Activated CD8-positive, alpha-beta T cell treated with anti-CD3 and anti-CD28 coated beads for 36 hours (primary cell): ENCODE measurements at regions not wholly inside any gene's neighbourhood (a gene's known extent, or its start where the extent isn't known, plus 50 kb on each side); places are given as distances from the start of the nearest gene placed in this dataset.

ENCODE experiments used
- ATAC-seq: fragments of 200-7000 bp; cut with Tn5 transposase; one replicate; pipeline ENCODE4 v1.10.0; 2021; ENCODE audit warnings: mild to moderate bottlenecking, moderate library complexity
- CTCF ChIA-PET: fragments of 350-600 bp; sonication (Branson Sonifier 250); formaldehyde crosslinking; loops from one replicate; lab custom pipeline; 2021; ENCODE audit warnings: antibody characterized with exemption; lab: Charles Lee
- POLR2A ChIA-PET: fragments of 350-600 bp; sonication (Branson Sonifier 250); formaldehyde crosslinking; loops from one replicate; lab custom pipeline; 2021; ENCODE audit warnings: antibody characterized with exemption; lab: Charles Lee
- DNase-seq: peaks from one replicate; pipeline ENCODE4 v3.0.0-alpha.2; 2020
- H3K27ac Mint-ChIP-seq: one replicate; pipeline ENCODE4 v1.8.0; 2021; ENCODE audit warnings: mild to moderate bottlenecking, mixed read lengths
- H3K27me3 Mint-ChIP-seq: one replicate; pipeline ENCODE4 v1.8.0; 2021; ENCODE audit warnings: mixed read lengths
- H3K36me3 Mint-ChIP-seq: one replicate; pipeline ENCODE4 v1.8.0; 2021; ENCODE audit warnings: low read depth, mixed read lengths
- H3K4me1 Mint-ChIP-seq: one replicate; pipeline ENCODE4 v1.8.0; 2021; ENCODE audit warnings: low read depth, mixed read lengths
- H3K4me3 Mint-ChIP-seq: one replicate; pipeline ENCODE4 v1.8.0; 2021; ENCODE audit warnings: mild to moderate bottlenecking, moderate library complexity, mixed read lengths
- H3K9me3 Mint-ChIP-seq: one replicate; pipeline ENCODE4 v1.8.0; 2021; ENCODE audit warnings: mixed read lengths
- intact Hi-C: fragments of 100-400 bp; cut with micrococcal nuclease; formaldehyde crosslinking; loops from one replicate; pipeline ENCODE4 v1.10.0; 2022
- TF ChIP-seq, protein P1 (sequence below): fragments of 200-600 bp; IDR thresholded peaks from one replicate; pipeline ENCODE4 v1.8.0; 2022; ENCODE audit warnings: antibody characterized with exemption, mild to moderate bottlenecking

DNA sequence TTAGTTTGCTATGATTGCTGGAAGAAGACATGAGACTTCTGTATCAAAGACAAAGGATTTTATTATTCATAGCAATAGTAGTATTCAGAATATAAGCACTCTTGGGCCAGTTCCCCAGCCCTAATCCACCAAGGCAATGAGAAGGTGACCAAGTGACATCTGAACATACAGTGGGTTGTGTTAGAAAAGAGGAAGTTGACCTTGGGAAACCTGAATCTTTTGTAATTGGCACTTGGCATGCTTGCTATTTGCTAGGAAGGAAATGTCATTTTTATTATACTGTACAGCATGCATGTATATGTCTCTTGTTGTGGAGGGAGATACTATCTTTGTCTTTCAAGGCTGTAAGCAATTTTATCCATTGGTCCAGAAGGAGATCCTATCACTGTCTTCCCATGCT lies 216.1 kb upstream of the FAT1 start:
- DNase-seq (no peak), ATAC-seq (no peak)
- TF ChIP-seq, protein P1, sequence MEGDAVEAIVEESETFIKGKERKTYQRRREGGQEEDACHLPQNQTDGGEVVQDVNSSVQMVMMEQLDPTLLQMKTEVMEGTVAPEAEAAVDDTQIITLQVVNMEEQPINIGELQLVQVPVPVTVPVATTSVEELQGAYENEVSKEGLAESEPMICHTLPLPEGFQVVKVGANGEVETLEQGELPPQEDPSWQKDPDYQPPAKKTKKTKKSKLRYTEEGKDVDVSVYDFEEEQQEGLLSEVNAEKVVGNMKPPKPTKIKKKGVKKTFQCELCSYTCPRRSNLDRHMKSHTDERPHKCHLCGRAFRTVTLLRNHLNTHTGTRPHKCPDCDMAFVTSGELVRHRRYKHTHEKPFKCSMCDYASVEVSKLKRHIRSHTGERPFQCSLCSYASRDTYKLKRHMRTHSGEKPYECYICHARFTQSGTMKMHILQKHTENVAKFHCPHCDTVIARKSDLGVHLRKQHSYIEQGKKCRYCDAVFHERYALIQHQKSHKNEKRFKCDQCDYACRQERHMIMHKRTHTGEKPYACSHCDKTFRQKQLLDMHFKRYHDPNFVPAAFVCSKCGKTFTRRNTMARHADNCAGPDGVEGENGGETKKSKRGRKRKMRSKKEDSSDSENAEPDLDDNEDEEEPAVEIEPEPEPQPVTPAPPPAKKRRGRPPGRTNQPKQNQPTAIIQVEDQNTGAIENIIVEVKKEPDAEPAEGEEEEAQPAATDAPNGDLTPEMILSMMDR = no peak
- H3K4me3 Mint-ChIP-seq = no peak overlapping the region
- H3K9me3 Mint-ChIP-seq = peaks cover 1% of the 10 kb centered on the region
- ChIA-PET CTCF (no interaction called here), POLR2A (interaction anchor here (0.7 kb wide), 1 partner anchor 207 kb away, joined by 3 read pairs; no protein-coding TSS in a partner anchor)
- no peak overlapping the region for H3K27ac Mint-ChIP-seq
- no peaks in the 10 kb centered on the region for H3K27me3 Mint-ChIP-seq
- intact Hi-C loops = no loop called here
- no peaks in the 10 kb centered on the region for H3K4me1 Mint-ChIP-seq
- H3K36me3 Mint-ChIP-seq = no peaks in the 10 kb centered on the region

DNA sequence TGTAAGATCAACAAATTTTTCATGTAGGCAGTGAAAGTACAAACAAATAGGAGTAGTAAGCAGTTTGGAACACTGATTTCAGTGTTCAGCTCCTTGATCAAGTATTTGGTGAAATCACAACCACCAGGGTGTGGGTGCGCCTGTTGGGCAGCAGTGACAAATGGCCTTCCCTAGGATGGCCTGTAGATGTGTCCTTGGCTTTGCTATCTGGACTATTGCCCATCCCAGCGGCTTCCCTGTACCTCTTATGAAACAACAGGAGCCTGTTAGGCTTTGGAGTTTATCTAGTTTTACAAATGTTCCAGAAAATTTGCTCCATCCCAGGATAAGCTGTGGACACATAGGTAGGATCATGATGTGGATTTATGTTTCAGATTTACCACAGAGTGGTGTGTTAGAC lies 216.8 kb upstream of the FAT1 start:
- Mint-ChIP-seq H3K27ac (no peak overlapping the region), H3K9me3 (no peaks in the 10 kb centered on the region), H3K4me1 (no peaks in the 10 kb centered on the region), H3K36me3 (no peaks in the 10 kb centered on the region), H3K27me3 (no peaks in the 10 kb centered on the region), H3K4me3 (no peak overlapping the region)
- ATAC-seq (no peak), DNase-seq (no peak)
- ChIA-PET POLR2A (no interaction called here), CTCF (no interaction called here)
- TF ChIP-seq, protein P1 = no peak
- intact Hi-C loops = no loop called here

DNA sequence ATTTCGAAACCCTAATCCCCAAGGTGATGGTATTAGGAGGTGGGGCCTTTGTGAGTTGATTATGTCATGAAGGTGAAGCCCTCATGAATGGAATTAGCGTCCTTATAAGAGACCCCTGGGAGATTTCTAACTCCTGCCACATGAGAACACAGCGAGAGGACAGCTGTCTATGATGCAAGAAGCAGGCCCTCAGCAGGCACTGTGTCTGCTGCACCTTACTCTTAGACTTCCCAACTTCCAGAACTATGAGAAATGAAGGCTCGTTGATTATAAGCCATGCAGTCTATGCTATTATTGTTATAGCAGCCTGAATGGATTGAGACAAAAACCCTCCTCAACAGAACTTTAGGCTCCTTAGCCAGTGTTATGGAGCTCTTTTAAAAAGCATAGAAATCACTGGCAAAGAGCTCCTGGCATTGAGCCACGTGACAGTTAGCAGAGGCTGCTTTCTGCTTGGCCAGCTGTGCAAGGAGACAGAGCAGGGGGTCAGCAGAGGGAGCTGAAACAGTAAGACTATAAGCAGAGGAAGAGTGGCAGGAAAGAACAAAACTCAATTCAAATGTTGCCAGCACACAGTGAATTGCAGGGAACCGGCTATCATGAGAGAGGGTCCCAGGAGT lies 219.2 kb upstream of the FAT1 start:
- intact Hi-C loops = no loop called here
- CTCF ChIA-PET = no interaction called here

DNA sequence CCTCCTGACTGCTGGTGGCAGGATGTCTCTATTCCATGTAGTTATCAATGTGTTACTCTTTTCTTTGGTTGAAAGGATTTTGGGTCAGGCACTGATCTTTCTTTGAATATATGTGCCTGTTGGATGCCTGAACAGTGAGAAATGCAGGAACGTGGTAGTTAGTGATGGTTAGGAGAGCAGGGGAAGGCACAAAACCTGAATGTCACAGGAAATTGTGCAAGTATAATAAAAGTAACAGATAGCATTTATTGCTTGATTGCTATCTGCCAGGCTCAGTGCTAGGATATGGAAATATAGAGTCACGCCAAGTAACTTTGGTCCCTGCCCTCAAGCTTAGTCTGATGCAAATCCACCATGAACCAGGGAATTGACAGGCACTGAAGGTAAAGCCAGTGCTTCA lies 219.8 kb upstream of the FAT1 start:
- no peaks in the 10 kb centered on the region for H3K27me3 Mint-ChIP-seq
- H3K27ac Mint-ChIP-seq = no peak overlapping the region
- H3K4me1 Mint-ChIP-seq = no peaks in the 10 kb centered on the region
- no peaks in the 10 kb centered on the region for H3K9me3 Mint-ChIP-seq
- TF ChIP-seq, protein P1 = no peak
- ATAC-seq = no peak
- ChIA-PET CTCF (no interaction called here), POLR2A (no interaction called here)
- H3K36me3 Mint-ChIP-seq = no peaks in the 10 kb centered on the region
- H3K4me3 Mint-ChIP-seq = no peak overlapping the region
- DNase-seq = no peak
- intact Hi-C loops = no loop called here

More for the DNA sequence above, 219.2 kb upstream of the FAT1 start:
- Mint-ChIP-seq H3K4me3 (no peak overlapping the region), H3K4me1 (no peaks in the 10 kb centered on the region), H3K27me3 (no peaks in the 10 kb centered on the region), H3K36me3 (no peaks in the 10 kb centered on the region), H3K27ac (no peak overlapping the region), H3K9me3 (no peaks in the 10 kb centered on the region)
- ATAC-seq (no peak), DNase-seq (no peak)
- POLR2A ChIA-PET = no interaction called here
- TF ChIP-seq, protein P1 = no peak

DNA sequence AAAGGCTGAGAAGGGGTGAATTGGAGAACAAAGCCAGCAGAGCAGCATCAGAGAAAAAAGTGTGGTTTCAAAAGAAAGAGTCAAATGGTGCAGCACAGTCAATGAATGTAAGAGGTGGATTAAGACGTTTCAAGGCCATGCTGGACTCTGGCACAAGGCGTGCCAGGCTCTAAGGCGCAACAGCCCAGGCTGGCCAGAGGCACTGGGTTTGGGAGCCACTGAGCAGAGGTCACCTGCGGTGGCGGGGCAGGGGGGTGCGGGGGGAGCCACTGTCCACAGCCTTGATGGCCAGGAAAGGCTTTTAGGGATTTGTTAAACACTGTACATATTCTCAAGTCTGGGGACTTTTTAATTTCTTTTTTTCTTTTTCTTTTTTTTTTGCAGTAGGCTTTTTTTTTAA lies 222.5 kb upstream of the FAT1 start:
- intact Hi-C loops = no loop called here
- no peaks in the 10 kb centered on the region for H3K4me1 Mint-ChIP-seq
- peaks cover 1% of the 10 kb centered on the region for H3K9me3 Mint-ChIP-seq
- TF ChIP-seq, protein P1 = no peak
- POLR2A ChIA-PET = no interaction called here
- H3K27ac Mint-ChIP-seq = no peak overlapping the region
- CTCF ChIA-PET = no interaction called here
- no peak overlapping the region for H3K4me3 Mint-ChIP-seq
- DNase-seq = no peak
- no peaks in the 10 kb centered on the region for H3K36me3 Mint-ChIP-seq
- H3K27me3 Mint-ChIP-seq = no peaks in the 10 kb centered on the region
- no peak for ATAC-seq
